ENCODE measurements at regions not wholly inside any gene's neighbourhood (a gene's known extent, or its start where the extent isn't known, plus 50 kb on each side); places are given as distances from the start of the nearest gene placed in this dataset.
"Not testable (repeated sequence)": the region's sequence is repeated elsewhere in the genome, so short reads cannot be mapped to it uniquely, and the experiment has no call there.

GRCh38 chrX:142861557-142861956 lies 164.2 kb upstream of the SPANXN4 start:
- Histone ChIP-seq H3K4me1 (ENCODE audit: low read depth) (no peaks in the 10 kb centered on the region), H3K27me3 (no peaks in the 10 kb centered on the region), H3K9me3 (ENCODE audit: low read depth) (peaks cover 4% of the 10 kb centered on the region), H3K27ac (no peak overlapping the region), H3K36me3 (no peaks in the 10 kb centered on the region), H3K4me3 (no peak overlapping the region)
- DNase-seq (ENCODE audit: low read depth in 1 of 2, low spot score in 1 of 2) = no peak
- no peak for TF ChIP-seq CTCF (IDR thresholded peaks at IDR 0.05; ENCODE audit: low read depth, low read length)

- H3K36me3 ChIP-seq; H3K27ac ChIP-seq; H3K27me3 ChIP-seq; H3K9me3 ChIP-seq (ENCODE audit: low read depth); DNase-seq (ENCODE audit: low read depth in 1 of 2, low spot score in 1 of 2); H3K4me1 ChIP-seq (ENCODE audit: low read depth); H3K4me3 ChIP-seq: not testable (repeated sequence)
These were observed 159.5 kb upstream of the SPANXN4 start for GRCh38 chrX:142866247-142866646.

GRCh38 chrX:142873214-142873613 lies 152.5 kb upstream of the SPANXN4 start:
- H3K27me3 ChIP-seq = no peaks in the 10 kb centered on the region
- no peak for DNase-seq (ENCODE audit: low read depth in 1 of 2, low spot score in 1 of 2)
- H3K4me1 ChIP-seq (ENCODE audit: low read depth) = no peaks in the 10 kb centered on the region
- H3K9me3 ChIP-seq (ENCODE audit: low read depth) = no peaks in the 10 kb centered on the region
- no peak for TF ChIP-seq CTCF (IDR thresholded peaks at IDR 0.05; ENCODE audit: low read depth, low read length)
- no peaks in the 10 kb centered on the region for H3K36me3 ChIP-seq
- H3K27ac ChIP-seq = no peak overlapping the region
- H3K4me3 ChIP-seq = no peak overlapping the region

GRCh38 chrX:142884881-142885280 lies 140.8 kb upstream of the SPANXN4 start:
- Histone ChIP-seq H3K4me3 (no peak overlapping the region), H3K36me3 (no peaks in the 10 kb centered on the region), H3K9me3 (ENCODE audit: low read depth) (no peaks in the 10 kb centered on the region), H3K27me3 (no peaks in the 10 kb centered on the region), H3K4me1 (ENCODE audit: low read depth) (no peaks in the 10 kb centered on the region), H3K27ac (no peak overlapping the region)
- no peak for TF ChIP-seq CTCF (IDR thresholded peaks at IDR 0.05; ENCODE audit: low read depth, low read length)
- DNase-seq (ENCODE audit: low read depth in 1 of 2, low spot score in 1 of 2) = no peak

- TF ChIP-seq CTCF (IDR thresholded peaks at IDR 0.05; ENCODE audit: low read depth, low read length) = no peak
- no peak for DNase-seq (ENCODE audit: low read depth in 1 of 2, low spot score in 1 of 2)
- H3K27ac ChIP-seq = no peak overlapping the region
- H3K27me3 ChIP-seq = no peaks in the 10 kb centered on the region
- H3K9me3 ChIP-seq (ENCODE audit: low read depth) = no peaks in the 10 kb centered on the region
- no peak overlapping the region for H3K4me3 ChIP-seq
- H3K4me1 ChIP-seq (ENCODE audit: low read depth) = no peaks in the 10 kb centered on the region
- no peaks in the 10 kb centered on the region for H3K36me3 ChIP-seq
These were observed 134.7 kb upstream of the SPANXN4 start for GRCh38 chrX:142891046-142891445.

GRCh38 chrX:142898164-142898563 lies 127.6 kb upstream of the SPANXN4 start:
- no peaks in the 10 kb centered on the region for H3K4me1 ChIP-seq (ENCODE audit: low read depth)
- TF ChIP-seq CTCF (IDR thresholded peaks at IDR 0.05; ENCODE audit: low read depth, low read length) = no peak
- H3K9me3 ChIP-seq (ENCODE audit: low read depth) = no peaks in the 10 kb centered on the region
- no peaks in the 10 kb centered on the region for H3K27me3 ChIP-seq
- H3K36me3 ChIP-seq = no peaks in the 10 kb centered on the region
- DNase-seq (ENCODE audit: low read depth in 1 of 2, low spot score in 1 of 2) = no peak
- no peak overlapping the region for H3K4me3 ChIP-seq
- no peak overlapping the region for H3K27ac ChIP-seq

All from cardiac muscle cell (in vitro differentiated cells and primary cell).